AG04449 (cell line): ENCODE measurements at regions not wholly inside any gene's neighbourhood (a gene's known extent, or its start where the extent isn't known, plus 50 kb on each side); places are given as distances from the start of the nearest gene placed in this dataset.
"Not testable (repeated sequence)": the region's sequence is repeated elsewhere in the genome, so short reads cannot be mapped to it uniquely, and the experiment has no call there.

Source experiments
- CTCF ChIA-PET: fragments of 350-600 bp; formaldehyde crosslinking; extraction: SDS; loops from one replicate; lab custom pipeline; 2021; ENCODE audit warnings: antibody characterized with exemption; lab: Yijun Ruan, JAX
- POLR2A ChIA-PET: fragments of 400-600, 350-600 bp; formaldehyde crosslinking; extraction: SDS; loops from one replicate; lab custom pipeline; 2020; ENCODE audit warnings: antibody characterized with exemption, inconsistent platforms; lab: Yijun Ruan, JAX
- DNase-seq: peaks from one replicate; pipeline ENCODE4 v3.0.0-alpha.2; 2010; ENCODE audit warnings: low read depth, low spot score
- H3K4me3 ChIP-seq: 2 replicates; pipeline ENCODE4 v1.5.1; 2011; ENCODE audit warnings: low read depth, mild to moderate bottlenecking, control low read depth, low read length
- TF ChIP-seq, protein P1 (sequence below): IDR thresholded peaks from one replicate; pipeline ENCODE4 v1.5.1; 2011; ENCODE audit warnings: mild to moderate bottlenecking, moderate library complexity, low read length, control low read depth, inconsistent platforms; ENCODE audit not compliant: insufficient read depth; ENCODE audit errors: missing control alignments

GRCh38 chr1:112828716-112829115, 113.6 kb upstream of the PPM1J start:
- H3K4me3 ChIP-seq: no peak overlapping the region
- POLR2A ChIA-PET: no interaction called here
- TF ChIP-seq, protein P1, sequence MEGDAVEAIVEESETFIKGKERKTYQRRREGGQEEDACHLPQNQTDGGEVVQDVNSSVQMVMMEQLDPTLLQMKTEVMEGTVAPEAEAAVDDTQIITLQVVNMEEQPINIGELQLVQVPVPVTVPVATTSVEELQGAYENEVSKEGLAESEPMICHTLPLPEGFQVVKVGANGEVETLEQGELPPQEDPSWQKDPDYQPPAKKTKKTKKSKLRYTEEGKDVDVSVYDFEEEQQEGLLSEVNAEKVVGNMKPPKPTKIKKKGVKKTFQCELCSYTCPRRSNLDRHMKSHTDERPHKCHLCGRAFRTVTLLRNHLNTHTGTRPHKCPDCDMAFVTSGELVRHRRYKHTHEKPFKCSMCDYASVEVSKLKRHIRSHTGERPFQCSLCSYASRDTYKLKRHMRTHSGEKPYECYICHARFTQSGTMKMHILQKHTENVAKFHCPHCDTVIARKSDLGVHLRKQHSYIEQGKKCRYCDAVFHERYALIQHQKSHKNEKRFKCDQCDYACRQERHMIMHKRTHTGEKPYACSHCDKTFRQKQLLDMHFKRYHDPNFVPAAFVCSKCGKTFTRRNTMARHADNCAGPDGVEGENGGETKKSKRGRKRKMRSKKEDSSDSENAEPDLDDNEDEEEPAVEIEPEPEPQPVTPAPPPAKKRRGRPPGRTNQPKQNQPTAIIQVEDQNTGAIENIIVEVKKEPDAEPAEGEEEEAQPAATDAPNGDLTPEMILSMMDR: no peak
- CTCF ChIA-PET: interaction anchor here (1.2 to 1.8 kb wide), 3 partner anchors 110 to 244 kb away, joined by 3 to 6 read pairs (median 3); partner anchors contain the start of gene LRIG2
- DNase-seq: no peak

- POLR2A ChIA-PET: not testable (repeated sequence)
These were observed 112.3 kb upstream of the PPM1J start for GRCh38 chr1:112827391-112827790.

DNA sequence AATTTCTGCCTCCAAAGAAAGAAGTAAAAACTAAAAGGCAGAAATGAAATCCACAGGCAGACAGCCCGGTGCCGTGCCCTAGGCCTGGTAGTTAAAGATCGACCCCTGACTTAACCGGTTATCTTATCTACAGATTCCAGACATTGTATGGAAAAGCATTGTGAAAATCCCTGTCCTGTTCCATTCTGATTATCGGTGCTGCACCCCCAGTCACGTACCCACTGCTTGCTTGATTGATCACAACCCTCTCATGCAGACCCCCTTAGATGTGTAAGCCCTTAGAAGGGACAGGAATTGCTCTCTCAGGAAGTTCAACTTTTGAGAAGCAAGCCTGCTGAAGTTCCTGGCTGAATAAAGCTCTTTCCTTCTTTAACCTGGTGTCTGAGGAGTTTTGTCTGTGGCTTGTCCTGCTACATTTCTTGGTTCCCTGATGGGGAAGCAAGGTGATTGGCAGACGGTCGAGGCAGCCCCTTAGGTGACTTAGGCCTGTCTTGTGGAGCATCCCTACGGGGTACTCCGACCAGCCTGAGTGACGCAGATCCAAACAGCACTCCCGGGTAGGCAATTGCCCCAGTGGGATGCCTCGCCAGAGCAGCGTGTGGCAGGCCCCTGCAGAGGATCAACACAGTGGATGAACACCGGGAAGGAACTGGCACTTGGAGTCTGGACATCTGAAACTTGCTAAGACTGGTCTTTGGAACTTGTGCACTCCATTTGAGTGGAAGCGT, 111.2 kb upstream of the PPM1J start:
- TF ChIP-seq, protein P1: no peak
- ChIA-PET POLR2A (no interaction called here), CTCF (interaction anchor here (1.5 kb wide), 1 partner anchor 17 kb away, joined by 4 read pairs; no protein-coding TSS in a partner anchor)
- no peak overlapping the region for H3K4me3 ChIP-seq
- DNase-seq: no peak

More at GRCh38 chr1:112827391-112827790, 112.3 kb upstream of the PPM1J start:
- CTCF ChIA-PET, DNase-seq, H3K4me3 ChIP-seq: not testable (repeated sequence)

GRCh38 chr1:112825563-112826216, 110.6 kb upstream of the PPM1J start:
- CTCF ChIA-PET: interaction anchor here (1.5 kb wide), 1 partner anchor 17 kb away, joined by 4 read pairs; no protein-coding TSS in a partner anchor
- POLR2A ChIA-PET, H3K4me3 ChIP-seq, DNase-seq: not testable (repeated sequence)

GRCh38 chr1:112825075-112825474, 109.9 kb upstream of the PPM1J start:
- DNase-seq, H3K4me3 ChIP-seq, POLR2A ChIA-PET, CTCF ChIA-PET: not testable (repeated sequence)

DNA sequence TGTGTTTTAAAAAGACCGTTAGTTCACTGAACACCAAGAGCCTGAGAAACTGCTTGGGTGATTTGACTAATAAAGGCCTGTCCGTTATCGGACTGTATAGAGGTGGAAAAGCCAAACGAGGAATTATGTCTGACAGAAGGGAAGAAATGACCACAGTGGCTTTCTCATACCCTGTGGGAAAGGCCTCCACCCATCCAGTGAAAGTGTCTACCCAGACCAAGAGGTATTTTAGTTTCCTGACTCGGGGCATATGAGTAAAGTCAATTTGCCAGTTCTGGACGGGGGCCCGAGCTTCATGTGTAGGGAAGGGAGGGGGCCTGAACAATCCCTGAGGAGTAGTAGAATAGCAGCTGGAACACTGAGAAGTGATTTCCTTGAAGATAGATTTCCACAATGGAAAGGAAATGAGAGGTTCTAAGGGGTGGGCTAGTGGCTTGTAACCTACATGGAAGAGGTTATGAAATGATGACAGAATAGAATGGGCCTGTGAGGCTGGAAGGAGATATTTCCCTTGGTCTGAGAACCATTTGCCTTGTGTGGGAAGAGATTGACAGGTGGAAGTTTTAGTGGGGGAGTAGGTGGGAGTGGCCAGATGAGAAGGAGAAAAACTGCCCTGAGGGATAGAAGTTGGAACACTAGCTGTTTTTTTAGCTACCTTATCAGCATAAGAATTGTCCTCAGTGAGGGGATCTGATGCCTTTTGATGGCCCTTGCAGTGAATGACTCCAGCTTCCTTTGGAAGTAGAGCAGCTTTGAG, 106.4 kb upstream of the PPM1J start:
- DNase-seq, POLR2A ChIA-PET, H3K4me3 ChIP-seq: not testable (repeated sequence)
- CTCF ChIA-PET: interaction anchor here (1.0 to 1.5 kb wide), 7 partner anchors 13 to 251 kb away, joined by 3 to 6 read pairs (median 3); a partner anchor contains a TSS

DNA sequence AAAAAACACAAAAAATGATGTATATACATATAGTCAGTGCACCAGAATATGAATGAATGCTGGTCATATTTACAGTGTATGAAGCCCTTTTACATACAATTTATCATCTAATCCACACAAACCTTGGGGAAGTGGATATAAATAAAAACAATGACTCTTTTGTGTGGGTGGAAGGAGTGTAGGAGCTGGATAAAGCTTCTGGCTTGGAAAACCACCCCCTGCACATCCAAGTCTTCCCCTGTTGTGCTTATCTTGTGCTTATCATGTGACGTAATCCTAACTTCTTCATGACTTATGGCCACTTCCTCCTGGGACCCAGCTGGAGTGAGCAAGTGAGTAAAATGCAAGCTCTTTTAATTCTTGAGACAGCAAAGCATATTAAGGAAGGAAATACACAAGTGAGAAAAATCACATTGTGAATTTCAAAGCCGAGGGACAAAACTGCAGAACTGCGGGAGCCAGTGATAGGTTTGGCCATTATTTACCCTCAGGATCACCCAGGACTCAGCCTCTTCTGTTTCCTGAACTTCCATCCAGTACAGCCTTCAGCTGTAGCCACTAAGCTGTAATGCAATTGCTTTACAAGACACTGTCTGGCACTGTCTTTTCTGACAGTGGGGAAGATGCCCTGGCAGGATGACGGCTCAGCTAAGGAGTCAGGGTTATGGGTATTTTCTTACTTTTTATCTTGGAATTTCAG, 104.0 kb upstream of the PPM1J start:
- POLR2A ChIA-PET: interaction anchor here (0.6 kb wide), 1 partner anchor 136 kb away, joined by 3 read pairs; no protein-coding TSS in a partner anchor
- no peak overlapping the region for H3K4me3 ChIP-seq
- DNase-seq: no peak
- TF ChIP-seq, protein P1: no peak
- CTCF ChIA-PET: interaction anchor here (1.2 to 3.4 kb wide), 6 partner anchors 10 to 254 kb away, joined by 3 to 28 read pairs (median 8); partner anchors contain the start of gene LRIG2
